ENCODE measurements at regions not wholly inside any gene's neighbourhood (a gene's known extent, or its start where the extent isn't known, plus 50 kb on each side); places are given as distances from the start of the nearest gene placed in this dataset.

DNA sequence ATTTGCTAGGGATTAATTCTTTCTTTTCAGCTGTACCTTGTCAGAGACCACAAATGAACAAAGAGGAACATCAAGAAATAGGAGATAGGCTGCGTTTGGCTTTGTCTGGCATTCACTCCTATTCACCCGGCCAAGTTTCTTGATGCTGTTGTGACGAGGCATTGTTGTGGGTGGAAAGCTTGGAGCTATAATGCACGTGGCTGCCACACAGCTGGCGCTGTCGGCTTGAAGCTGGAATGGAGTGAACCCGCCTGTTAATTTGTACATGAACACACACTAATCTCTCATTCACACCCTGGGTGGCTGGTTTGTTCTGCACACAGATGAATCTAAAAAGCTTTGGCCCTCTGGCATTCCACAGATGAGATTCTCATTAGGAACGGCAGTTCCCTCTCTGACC, 274.9 kb upstream of the GYPC start:
- Histone ChIP-seq H3K27me3 (replicated peaks in 1 of 2; ENCODE audit: control insufficient read depth in 2 of 2, insufficient read depth in 2 of 2, low read length in 1 of 2) (no peaks in the 10 kb centered on the region), H4K20me1 (ENCODE audit: control insufficient read depth, insufficient read depth) (no peaks in the 10 kb centered on the region), H3K27ac (ENCODE audit: control insufficient read depth, insufficient read depth) (no peak overlapping the region), H3K4me3 (no peak overlapping the region), H3K9ac (ENCODE audit: control insufficient read depth, insufficient read depth, low read length) (no peak overlapping the region), H3K4me1 (ENCODE audit: control insufficient read depth, insufficient read depth, low read length) (no peaks in the 10 kb centered on the region), H2AFZ (ENCODE audit: control insufficient read depth, low read depth, low read length) (no peak overlapping the region), H3K9me3 (replicated peaks; ENCODE audit: control insufficient read depth, insufficient read depth, low read length) (no peaks in the 10 kb centered on the region), H3K79me2 (ENCODE audit: control insufficient read depth, insufficient read depth, low read length) (no peaks in the 10 kb centered on the region), H3K4me2 (ENCODE audit: control insufficient read depth, insufficient read depth) (no peak overlapping the region), H3K36me3 (ENCODE audit: control insufficient read depth in 2 of 2, insufficient read depth in 2 of 2, low read length in 1 of 2) (no peaks in the 10 kb centered on the region)
- SMC1A ChIA-PET (ENCODE audit: uncharacterized antibody, unreplicated experiment), result interaction anchor here (1.4 kb wide), 1 partner anchor 17 kb away, joined by 3 read pairs; no protein-coding TSS in a partner anchor
- RAD21 ChIA-PET (ENCODE audit: unreplicated experiment), result no interaction called here
- no TSS peak for BruUV-seq (replicated peaks)
- in situ Hi-C loops (cut with MboI), result no loop called here
- ATAC-seq, result no peak
- CTCF ChIA-PET, result no interaction called here
- FAIRE-seq, result no peak
- POLR2A ChIA-PET, result no interaction called here
- 27% methylated on average over 8 of the region's 8 CpGs for WGBS (ENCODE audit: insufficient coverage, insufficient replicate concordance, low lambda C conversion rate, missing lambda C conversion rate)
- intact Hi-C loops (cut with micrococcal nuclease; ENCODE audit: unreplicated experiment), result no loop called here
- no peak for DNase-seq (ENCODE audit: low read depth, low spot score)
- no peak for TF ChIP-seq TCF7 (IDR thresholded peaks at IDR 0.05; ENCODE audit: borderline replicate concordance)
- TF ChIP-seq NR2F1 (conservative IDR thresholded peaks at IDR 0.05), result no peak
- TF ChIP-seq, protein P1, sequence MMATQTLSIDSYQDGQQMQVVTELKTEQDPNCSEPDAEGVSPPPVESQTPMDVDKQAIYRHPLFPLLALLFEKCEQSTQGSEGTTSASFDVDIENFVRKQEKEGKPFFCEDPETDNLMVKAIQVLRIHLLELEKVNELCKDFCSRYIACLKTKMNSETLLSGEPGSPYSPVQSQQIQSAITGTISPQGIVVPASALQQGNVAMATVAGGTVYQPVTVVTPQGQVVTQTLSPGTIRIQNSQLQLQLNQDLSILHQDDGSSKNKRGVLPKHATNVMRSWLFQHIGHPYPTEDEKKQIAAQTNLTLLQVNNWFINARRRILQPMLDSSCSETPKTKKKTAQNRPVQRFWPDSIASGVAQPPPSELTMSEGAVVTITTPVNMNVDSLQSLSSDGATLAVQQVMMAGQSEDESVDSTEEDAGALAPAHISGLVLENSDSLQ (IDR thresholded peaks at IDR 0.05), result no peak
- no peak for TF ChIP-seq E2F4 (IDR thresholded peaks at IDR 0.05; ENCODE audit: low read depth, low read length)
- TF ChIP-seq, protein P2, sequence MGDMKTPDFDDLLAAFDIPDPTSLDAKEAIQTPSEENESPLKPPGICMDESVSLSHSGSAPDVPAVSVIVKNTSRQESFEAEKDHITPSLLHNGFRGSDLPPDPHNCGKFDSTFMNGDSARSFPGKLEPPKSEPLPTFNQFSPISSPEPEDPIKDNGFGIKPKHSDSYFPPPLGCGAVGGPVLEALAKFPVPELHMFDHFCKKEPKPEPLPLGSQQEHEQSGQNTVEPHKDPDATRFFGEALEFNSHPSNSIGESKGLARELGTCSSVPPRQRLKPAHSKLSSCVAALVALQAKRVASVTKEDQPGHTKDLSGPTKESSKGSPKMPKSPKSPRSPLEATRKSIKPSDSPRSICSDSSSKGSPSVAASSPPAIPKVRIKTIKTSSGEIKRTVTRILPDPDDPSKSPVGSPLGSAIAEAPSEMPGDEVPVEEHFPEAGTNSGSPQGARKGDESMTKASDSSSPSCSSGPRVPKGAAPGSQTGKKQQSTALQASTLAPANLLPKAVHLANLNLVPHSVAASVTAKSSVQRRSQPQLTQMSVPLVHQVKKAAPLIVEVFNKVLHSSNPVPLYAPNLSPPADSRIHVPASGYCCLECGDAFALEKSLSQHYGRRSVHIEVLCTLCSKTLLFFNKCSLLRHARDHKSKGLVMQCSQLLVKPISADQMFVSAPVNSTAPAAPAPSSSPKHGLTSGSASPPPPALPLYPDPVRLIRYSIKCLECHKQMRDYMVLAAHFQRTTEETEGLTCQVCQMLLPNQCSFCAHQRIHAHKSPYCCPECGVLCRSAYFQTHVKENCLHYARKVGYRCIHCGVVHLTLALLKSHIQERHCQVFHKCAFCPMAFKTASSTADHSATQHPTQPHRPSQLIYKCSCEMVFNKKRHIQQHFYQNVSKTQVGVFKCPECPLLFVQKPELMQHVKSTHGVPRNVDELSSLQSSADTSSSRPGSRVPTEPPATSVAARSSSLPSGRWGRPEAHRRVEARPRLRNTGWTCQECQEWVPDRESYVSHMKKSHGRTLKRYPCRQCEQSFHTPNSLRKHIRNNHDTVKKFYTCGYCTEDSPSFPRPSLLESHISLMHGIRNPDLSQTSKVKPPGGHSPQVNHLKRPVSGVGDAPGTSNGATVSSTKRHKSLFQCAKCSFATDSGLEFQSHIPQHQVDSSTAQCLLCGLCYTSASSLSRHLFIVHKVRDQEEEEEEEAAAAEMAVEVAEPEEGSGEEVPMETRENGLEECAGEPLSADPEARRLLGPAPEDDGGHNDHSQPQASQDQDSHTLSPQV (IDR thresholded peaks at IDR 0.05), result no peak
- no peak for TF ChIP-seq SIN3A (IDR thresholded peaks at IDR 0.05; ENCODE audit: low read depth, low read length)
- TF ChIP-seq ATF2 (IDR thresholded peaks at IDR 0.05; ENCODE audit: low read length), result no peak
- TF ChIP-seq ZZZ3 (IDR thresholded peaks at IDR 0.05; ENCODE audit: control insufficient read depth, insufficient read length, low read depth), result no peak
- no peak for TF ChIP-seq STAT1 (conservative IDR thresholded peaks at IDR 0.05)
- no peak for TF ChIP-seq NFYA (IDR thresholded peaks at IDR 0.05; ENCODE audit: borderline replicate concordance, low read depth, low read length)
- no peak for TF ChIP-seq POU2F2 (IDR thresholded peaks at IDR 0.05; ENCODE audit: borderline replicate concordance, low read depth, low read length)
- no peak for TF ChIP-seq HDGF (IDR thresholded peaks at IDR 0.05)
- TF ChIP-seq MTA2 (IDR thresholded peaks at IDR 0.05; ENCODE audit: low read depth), result no peak
- no peak for TF ChIP-seq NKRF (conservative IDR thresholded peaks at IDR 0.05)
- TF ChIP-seq SP1 (IDR thresholded peaks at IDR 0.05; ENCODE audit: low read depth, low read length), result no peak
- no peak for TF ChIP-seq PAX5 (IDR thresholded peaks at IDR 0.05; ENCODE audit: borderline replicate concordance, low read depth, low read length)
- no peak for TF ChIP-seq RAD51 (IDR thresholded peaks at IDR 0.05)

Measured in GM12878 (cell line).